ENCODE measurements at regions not wholly inside any gene's neighbourhood (a gene's known extent, or its start where the extent isn't known, plus 50 kb on each side); places are given as distances from the start of the nearest gene placed in this dataset.

- DNase-seq (ENCODE audit: low read depth in 1 of 2, low spot score in 1 of 2), result no peak
- Histone ChIP-seq H3K27me3 (ENCODE audit: insufficient read depth, poor library complexity, severe bottlenecking) (no peaks in the 10 kb centered on the region), H3K4me3 (replicated peaks; ENCODE audit: insufficient read depth, low read length) (no peak overlapping the region), H3K27ac (replicated peaks) (no peak overlapping the region)
- TF ChIP-seq CTCF (IDR thresholded peaks at IDR 0.05; ENCODE audit: insufficient read depth, low read length) (no peak), GABPA (IDR thresholded peaks at IDR 0.05; ENCODE audit: low read depth) (no peak), REST (IDR thresholded peaks at IDR 0.05; ENCODE audit: insufficient replicate concordance, low read depth) (no peak), POLR2AphosphoS5 (IDR thresholded peaks at IDR 0.05; ENCODE audit: low read depth) (no peak), SPI1 (IDR thresholded peaks at IDR 0.05; ENCODE audit: borderline replicate concordance, low read depth) (no peak)
Measured at GRCh38 chr3:82939491-82940097, 1178.1 kb upstream of the GBE1 start.

GRCh38 chr3:82938821-82939328 lies 1177.4 kb upstream of the GBE1 start:
- TF ChIP-seq CTCF (IDR thresholded peaks at IDR 0.05; ENCODE audit: insufficient read depth, low read length) (no peak), REST (IDR thresholded peaks at IDR 0.05; ENCODE audit: insufficient replicate concordance, low read depth) (no peak), GABPA (IDR thresholded peaks at IDR 0.05; ENCODE audit: low read depth) (no peak), POLR2AphosphoS5 (IDR thresholded peaks at IDR 0.05; ENCODE audit: low read depth) (no peak)

GRCh38 chr3:82927309-82928253 lies 1166.1 kb upstream of the GBE1 start:
- no peaks in the 10 kb centered on the region for H3K27me3 ChIP-seq (ENCODE audit: insufficient read depth, poor library complexity, severe bottlenecking)
- no peak overlapping the region for H3K4me3 ChIP-seq (replicated peaks; ENCODE audit: insufficient read depth, low read length)
- H3K27ac ChIP-seq (replicated peaks), result no peak overlapping the region
- no peak for DNase-seq (ENCODE audit: low read depth in 1 of 2, low spot score in 1 of 2)
- TF ChIP-seq CTCF (IDR thresholded peaks at IDR 0.05; ENCODE audit: insufficient read depth, low read length) (no peak), SPI1 (IDR thresholded peaks at IDR 0.05; ENCODE audit: borderline replicate concordance, low read depth) (no peak), POLR2AphosphoS5 (IDR thresholded peaks at IDR 0.05; ENCODE audit: low read depth) (no peak), GABPA (IDR thresholded peaks at IDR 0.05; ENCODE audit: low read depth) (no peak), REST (IDR thresholded peaks at IDR 0.05; ENCODE audit: insufficient replicate concordance, low read depth) (no peak)

More at GRCh38 chr3:82938821-82939328, 1177.4 kb upstream of the GBE1 start:
- no peak overlapping the region for H3K27ac ChIP-seq (replicated peaks)
- H3K4me3 ChIP-seq (replicated peaks; ENCODE audit: insufficient read depth, low read length), result no peak overlapping the region
- DNase-seq (ENCODE audit: low read depth in 1 of 2, low spot score in 1 of 2), result no peak
- H3K27me3 ChIP-seq (ENCODE audit: insufficient read depth, poor library complexity, severe bottlenecking), result no peaks in the 10 kb centered on the region

Measured in HL-60 (cell line).